ENCODE measurements at regions not wholly inside any gene's neighbourhood (a gene's known extent, or its start where the extent isn't known, plus 50 kb on each side); places are given as distances from the start of the nearest gene placed in this dataset.

- Histone ChIP-seq H3K4me2 (ENCODE audit: low read depth, low read length, poor library complexity, severe bottlenecking) (no peak overlapping the region), H3K9me3 (ENCODE audit: low read length) (peaks cover 21% of the 10 kb centered on the region), H3K79me2 (ENCODE audit: low read length) (no peaks in the 10 kb centered on the region), H3K4me1 (ENCODE audit: low read length) (no peaks in the 10 kb centered on the region), H3K27me3 (ENCODE audit: low read length) (no peaks in the 10 kb centered on the region), H4K20me1 (ENCODE audit: insufficient read depth, low read depth, low read length) (no peaks in the 10 kb centered on the region), H3K27ac (ENCODE audit: low read length) (no peak overlapping the region), H3K9ac (ENCODE audit: low read length) (no peak overlapping the region), H3K9me2 (replicated peaks; ENCODE audit: insufficient read depth, low read length) (no peaks in the 10 kb centered on the region), H3K36me3 (ENCODE audit: insufficient read depth, low read length) (no peaks in the 10 kb centered on the region), H2AFZ (ENCODE audit: low read length) (no peak overlapping the region), H3K4me3 (ENCODE audit: low read length) (no peak overlapping the region)
- DNase-seq = no peak
These were observed 234.7 kb upstream of the CACNA2D1 start for GRCh38 chr7:82678259-82678658.

- H3K9ac ChIP-seq (ENCODE audit: low read length) = no peak overlapping the region
- H3K9me2 ChIP-seq (replicated peaks; ENCODE audit: insufficient read depth, low read length) = no peaks in the 10 kb centered on the region
- no peaks in the 10 kb centered on the region for H4K20me1 ChIP-seq (ENCODE audit: insufficient read depth, low read depth, low read length)
- H3K4me2 ChIP-seq (ENCODE audit: low read depth, low read length, poor library complexity, severe bottlenecking) = no peak overlapping the region
- no peak overlapping the region for H3K27ac ChIP-seq (ENCODE audit: low read length)
- no peaks in the 10 kb centered on the region for H3K36me3 ChIP-seq (ENCODE audit: insufficient read depth, low read length)
- peaks cover 14% of the 10 kb centered on the region for H3K9me3 ChIP-seq (ENCODE audit: low read length)
- no peak overlapping the region for H3K4me3 ChIP-seq (ENCODE audit: low read length)
- H3K79me2 ChIP-seq (ENCODE audit: low read length) = no peaks in the 10 kb centered on the region
- no peak for DNase-seq
- no peak overlapping the region for H2AFZ ChIP-seq (ENCODE audit: low read length)
- H3K4me1 ChIP-seq (ENCODE audit: low read length) = no peaks in the 10 kb centered on the region
- no peaks in the 10 kb centered on the region for H3K27me3 ChIP-seq (ENCODE audit: low read length)
These were observed 233.9 kb upstream of the CACNA2D1 start for GRCh38 chr7:82677493-82677892.

GRCh38 chr7:82676777-82677463, 233.3 kb upstream of the CACNA2D1 start:
- Histone ChIP-seq H3K9ac (ENCODE audit: low read length) (no peak overlapping the region), H3K4me1 (ENCODE audit: low read length) (no peaks in the 10 kb centered on the region), H2AFZ (ENCODE audit: low read length) (no peak overlapping the region), H3K27ac (ENCODE audit: low read length) (no peak overlapping the region), H4K20me1 (ENCODE audit: insufficient read depth, low read depth, low read length) (no peaks in the 10 kb centered on the region), H3K27me3 (ENCODE audit: low read length) (no peaks in the 10 kb centered on the region), H3K9me2 (replicated peaks; ENCODE audit: insufficient read depth, low read length) (no peaks in the 10 kb centered on the region), H3K4me2 (ENCODE audit: low read depth, low read length, poor library complexity, severe bottlenecking) (no peak overlapping the region), H3K4me3 (ENCODE audit: low read length) (no peak overlapping the region), H3K36me3 (ENCODE audit: insufficient read depth, low read length) (no peaks in the 10 kb centered on the region), H3K9me3 (ENCODE audit: low read length) (peaks cover 12% of the 10 kb centered on the region), H3K79me2 (ENCODE audit: low read length) (no peaks in the 10 kb centered on the region)
- no peak for DNase-seq

- no peaks in the 10 kb centered on the region for H4K20me1 ChIP-seq (ENCODE audit: insufficient read depth, low read depth, low read length)
- no peak for DNase-seq
- no peak overlapping the region for H3K4me3 ChIP-seq (ENCODE audit: low read length)
- no peaks in the 10 kb centered on the region for H3K27me3 ChIP-seq (ENCODE audit: low read length)
- no peaks in the 10 kb centered on the region for H3K36me3 ChIP-seq (ENCODE audit: insufficient read depth, low read length)
- H2AFZ ChIP-seq (ENCODE audit: low read length) = no peak overlapping the region
- H3K9me3 ChIP-seq (ENCODE audit: low read length) = 0 out of 2 replicates have a peak, but pooled peaks cover 9% of the 10 kb centered on the region
- no peaks in the 10 kb centered on the region for H3K9me2 ChIP-seq (replicated peaks; ENCODE audit: insufficient read depth, low read length)
- H3K4me1 ChIP-seq (ENCODE audit: low read length) = no peaks in the 10 kb centered on the region
- no peaks in the 10 kb centered on the region for H3K79me2 ChIP-seq (ENCODE audit: low read length)
- H3K27ac ChIP-seq (ENCODE audit: low read length) = no peak overlapping the region
- no peak overlapping the region for H3K9ac ChIP-seq (ENCODE audit: low read length)
- H3K4me2 ChIP-seq (ENCODE audit: low read depth, low read length, poor library complexity, severe bottlenecking) = no peak overlapping the region
These were observed 231.8 kb upstream of the CACNA2D1 start for GRCh38 chr7:82675396-82675795.

GRCh38 chr7:82674268-82674667, 230.7 kb upstream of the CACNA2D1 start:
- no peaks in the 10 kb centered on the region for H4K20me1 ChIP-seq (ENCODE audit: insufficient read depth, low read depth, low read length)
- no peaks in the 10 kb centered on the region for H3K4me1 ChIP-seq (ENCODE audit: low read length)
- H2AFZ ChIP-seq (ENCODE audit: low read length) = no peak overlapping the region
- no peak for DNase-seq
- H3K4me3 ChIP-seq (ENCODE audit: low read length) = no peak overlapping the region
- no peaks in the 10 kb centered on the region for H3K36me3 ChIP-seq (ENCODE audit: insufficient read depth, low read length)
- H3K79me2 ChIP-seq (ENCODE audit: low read length) = no peaks in the 10 kb centered on the region
- no peak overlapping the region for H3K27ac ChIP-seq (ENCODE audit: low read length)
- H3K27me3 ChIP-seq (ENCODE audit: low read length) = no peaks in the 10 kb centered on the region
- no peak overlapping the region for H3K4me2 ChIP-seq (ENCODE audit: low read depth, low read length, poor library complexity, severe bottlenecking)
- no peak overlapping the region for H3K9ac ChIP-seq (ENCODE audit: low read length)
- peaks cover 14% of the 10 kb centered on the region; the same call in 1 of the 2 replicates for H3K9me3 ChIP-seq (ENCODE audit: low read length)
- no peaks in the 10 kb centered on the region for H3K9me2 ChIP-seq (replicated peaks; ENCODE audit: insufficient read depth, low read length)

- no peak overlapping the region for H3K4me2 ChIP-seq (ENCODE audit: low read depth, low read length, poor library complexity, severe bottlenecking)
- peaks cover 14% of the 10 kb centered on the region; the same call in 1 of the 2 replicates for H3K9me3 ChIP-seq (ENCODE audit: low read length)
- DNase-seq = no peak
These were observed 228.5 kb upstream of the CACNA2D1 start for GRCh38 chr7:82672078-82672477.

GRCh38 chr7:82669141-82669540, 225.6 kb upstream of the CACNA2D1 start:
- no peak overlapping the region for H3K27ac ChIP-seq (ENCODE audit: low read length)
- no peaks in the 10 kb centered on the region for H3K4me1 ChIP-seq (ENCODE audit: low read length)
- no peaks in the 10 kb centered on the region for H3K79me2 ChIP-seq (ENCODE audit: low read length)
- H3K4me3 ChIP-seq (ENCODE audit: low read length) = no peak overlapping the region
- H3K36me3 ChIP-seq (ENCODE audit: insufficient read depth, low read length) = no peaks in the 10 kb centered on the region
- peaks cover 10% of the 10 kb centered on the region; the same call in 1 of the 2 replicates for H3K9me3 ChIP-seq (ENCODE audit: low read length)
- H3K9ac ChIP-seq (ENCODE audit: low read length) = no peak overlapping the region
- H2AFZ ChIP-seq (ENCODE audit: low read length) = no peak overlapping the region
- H4K20me1 ChIP-seq (ENCODE audit: insufficient read depth, low read depth, low read length) = no peaks in the 10 kb centered on the region
- no peaks in the 10 kb centered on the region for H3K27me3 ChIP-seq (ENCODE audit: low read length)
- H3K4me2 ChIP-seq (ENCODE audit: low read depth, low read length, poor library complexity, severe bottlenecking) = no peak overlapping the region
- no peak for DNase-seq
- H3K9me2 ChIP-seq (replicated peaks; ENCODE audit: insufficient read depth, low read length) = no peaks in the 10 kb centered on the region

More at GRCh38 chr7:82672078-82672477, 228.5 kb upstream of the CACNA2D1 start:
- H3K27ac ChIP-seq (ENCODE audit: low read length) = no peak overlapping the region
- H3K79me2 ChIP-seq (ENCODE audit: low read length) = no peaks in the 10 kb centered on the region
- no peaks in the 10 kb centered on the region for H4K20me1 ChIP-seq (ENCODE audit: insufficient read depth, low read depth, low read length)
- H3K36me3 ChIP-seq (ENCODE audit: insufficient read depth, low read length) = no peaks in the 10 kb centered on the region
- H3K9ac ChIP-seq (ENCODE audit: low read length) = no peak overlapping the region
- H2AFZ ChIP-seq (ENCODE audit: low read length) = no peak overlapping the region
- H3K4me3 ChIP-seq (ENCODE audit: low read length) = no peak overlapping the region
- no peaks in the 10 kb centered on the region for H3K9me2 ChIP-seq (replicated peaks; ENCODE audit: insufficient read depth, low read length)
- H3K4me1 ChIP-seq (ENCODE audit: low read length) = no peaks in the 10 kb centered on the region
- no peaks in the 10 kb centered on the region for H3K27me3 ChIP-seq (ENCODE audit: low read length)

GRCh38 chr7:82668676-82669075, 225.1 kb upstream of the CACNA2D1 start:
- H3K36me3 ChIP-seq (ENCODE audit: insufficient read depth, low read length) = no peaks in the 10 kb centered on the region
- no peaks in the 10 kb centered on the region for H3K4me1 ChIP-seq (ENCODE audit: low read length)
- no peaks in the 10 kb centered on the region for H3K9me2 ChIP-seq (replicated peaks; ENCODE audit: insufficient read depth, low read length)
- H3K9ac ChIP-seq (ENCODE audit: low read length) = no peak overlapping the region
- no peaks in the 10 kb centered on the region for H3K27me3 ChIP-seq (ENCODE audit: low read length)
- no peaks in the 10 kb centered on the region for H3K79me2 ChIP-seq (ENCODE audit: low read length)
- H2AFZ ChIP-seq (ENCODE audit: low read length) = no peak overlapping the region
- no peaks in the 10 kb centered on the region for H4K20me1 ChIP-seq (ENCODE audit: insufficient read depth, low read depth, low read length)
- no peak overlapping the region for H3K27ac ChIP-seq (ENCODE audit: low read length)
- H3K4me3 ChIP-seq (ENCODE audit: low read length) = no peak overlapping the region
- H3K4me2 ChIP-seq (ENCODE audit: low read depth, low read length, poor library complexity, severe bottlenecking) = no peak overlapping the region
- peaks cover 8% of the 10 kb centered on the region; the same call in 1 of the 2 replicates for H3K9me3 ChIP-seq (ENCODE audit: low read length)
- DNase-seq = no peak

Data from Karpas-422 (cell line).